ENCODE measurements at regions not wholly inside any gene's neighbourhood (a gene's known extent, or its start where the extent isn't known, plus 50 kb on each side); places are given as distances from the start of the nearest gene placed in this dataset.

GRCh38 chr1:185681034-185681633, 53.1 kb upstream of the HMCN1 start:
- no peak for DNase-seq (ENCODE audit: low read depth, low spot score)
- TF ChIP-seq FOXP2 (optimal IDR thresholded peaks at IDR 0.05; ENCODE audit: control extremely low read depth, extremely low read length, insufficient read depth) (no peak), EZH2 (IDR thresholded peaks at IDR 0.05) (no peak), POLR2AphosphoS5 (IDR thresholded peaks at IDR 0.05; ENCODE audit: borderline replicate concordance, low read depth, low read length) (no peak)

GRCh38 chr1:185680453-185680852, 53.7 kb upstream of the HMCN1 start:
- H3K36me3 ChIP-seq (ENCODE audit: insufficient read depth, low read length), result no peaks in the 10 kb centered on the region
- H3K9me3 ChIP-seq (ENCODE audit: low read depth, low read length), result no peaks in the 10 kb centered on the region
- DNase-seq (ENCODE audit: low read depth, low spot score), result no peak
- TF ChIP-seq POLR2AphosphoS5 (IDR thresholded peaks at IDR 0.05; ENCODE audit: borderline replicate concordance, low read depth, low read length) (no peak), FOXP2 (optimal IDR thresholded peaks at IDR 0.05; ENCODE audit: control extremely low read depth, extremely low read length, insufficient read depth) (no peak), EZH2 (IDR thresholded peaks at IDR 0.05) (no peak)
- peak overlapping the region; percentile 44; the same call in 1 of the 2 replicates for H3K27ac ChIP-seq
- H3K9ac ChIP-seq (ENCODE audit: insufficient read length), result no peak overlapping the region
- no peak overlapping the region for H3K4me3 ChIP-seq

More at GRCh38 chr1:185681034-185681633, 53.1 kb upstream of the HMCN1 start:
- Histone ChIP-seq H3K4me3 (no peak overlapping the region), H3K36me3 (ENCODE audit: insufficient read depth, low read length) (no peaks in the 10 kb centered on the region), H3K27ac (no peak overlapping the region), H3K9ac (ENCODE audit: insufficient read length) (no peak overlapping the region), H3K9me3 (ENCODE audit: low read depth, low read length) (no peaks in the 10 kb centered on the region)

- H3K9me3 ChIP-seq (ENCODE audit: low read depth, low read length), result no peaks in the 10 kb centered on the region
- H3K4me3 ChIP-seq, result no peak overlapping the region
- TF ChIP-seq EZH2 (IDR thresholded peaks at IDR 0.05) (no peak), POLR2AphosphoS5 (IDR thresholded peaks at IDR 0.05; ENCODE audit: borderline replicate concordance, low read depth, low read length) (no peak), FOXP2 (optimal IDR thresholded peaks at IDR 0.05; ENCODE audit: control extremely low read depth, extremely low read length, insufficient read depth) (no peak)
- no peak overlapping the region for H3K9ac ChIP-seq (ENCODE audit: insufficient read length)
- H3K36me3 ChIP-seq (ENCODE audit: insufficient read depth, low read length), result no peaks in the 10 kb centered on the region
- H3K27ac ChIP-seq, result 0 out of 2 replicates have a peak overlapping the region, but pooled peaks have one; percentile 4
- DNase-seq (ENCODE audit: low read depth, low spot score), result no peak
Measured at GRCh38 chr1:185679220-185679619, 55.0 kb upstream of the HMCN1 start.

GRCh38 chr1:185676969-185677368, 57.2 kb upstream of the HMCN1 start:
- no peaks in the 10 kb centered on the region for H3K36me3 ChIP-seq (ENCODE audit: insufficient read depth, low read length)
- TF ChIP-seq POLR2AphosphoS5 (IDR thresholded peaks at IDR 0.05; ENCODE audit: borderline replicate concordance, low read depth, low read length) (no peak), FOXP2 (optimal IDR thresholded peaks at IDR 0.05; ENCODE audit: control extremely low read depth, extremely low read length, insufficient read depth) (no peak), EZH2 (IDR thresholded peaks at IDR 0.05) (no peak)
- H3K4me3 ChIP-seq, result no peak overlapping the region
- DNase-seq (ENCODE audit: low read depth, low spot score), result no peak
- H3K9ac ChIP-seq (ENCODE audit: insufficient read length), result no peak overlapping the region
- H3K27ac ChIP-seq, result 0 out of 2 replicates have a peak overlapping the region, but pooled peaks have one; percentile 12
- no peaks in the 10 kb centered on the region for H3K9me3 ChIP-seq (ENCODE audit: low read depth, low read length)

- Histone ChIP-seq H3K4me3 (no peak overlapping the region), H3K36me3 (ENCODE audit: insufficient read depth, low read length) (no peaks in the 10 kb centered on the region), H3K9ac (ENCODE audit: insufficient read length) (peak overlapping the region; percentile 38), H3K27ac (peak overlapping the region; percentile 2; the same call in 1 of the 2 replicates), H3K9me3 (ENCODE audit: low read depth, low read length) (no peaks in the 10 kb centered on the region)
- DNase-seq (ENCODE audit: low read depth, low spot score), result no peak
- TF ChIP-seq EZH2 (IDR thresholded peaks at IDR 0.05), result no peak
- TF ChIP-seq POLR2AphosphoS5 (IDR thresholded peaks at IDR 0.05; ENCODE audit: borderline replicate concordance, low read depth, low read length), result no peak
- no peak for TF ChIP-seq FOXP2 (optimal IDR thresholded peaks at IDR 0.05; ENCODE audit: control extremely low read depth, extremely low read length, insufficient read depth)
Measured at GRCh38 chr1:185674201-185674600, 60.0 kb upstream of the HMCN1 start.

- Histone ChIP-seq H3K9me3 (ENCODE audit: low read depth, low read length) (no peaks in the 10 kb centered on the region), H3K9ac (ENCODE audit: insufficient read length) (no peak overlapping the region), H3K4me3 (no peak overlapping the region), H3K36me3 (ENCODE audit: insufficient read depth, low read length) (no peaks in the 10 kb centered on the region), H3K27ac (0 out of 2 replicates have a peak overlapping the region, but pooled peaks have one; percentile 17)
- DNase-seq (ENCODE audit: low read depth, low spot score), result no peak
- TF ChIP-seq POLR2AphosphoS5 (IDR thresholded peaks at IDR 0.05; ENCODE audit: borderline replicate concordance, low read depth, low read length), result no peak
- no peak for TF ChIP-seq EZH2 (IDR thresholded peaks at IDR 0.05)
- no peak for TF ChIP-seq FOXP2 (optimal IDR thresholded peaks at IDR 0.05; ENCODE audit: control extremely low read depth, extremely low read length, insufficient read depth)
Measured at GRCh38 chr1:185672719-185673360, 61.4 kb upstream of the HMCN1 start.

- Histone ChIP-seq H3K27ac (peak overlapping the region; percentile 63), H3K4me3 (peak overlapping the region; percentile 54), H3K36me3 (ENCODE audit: insufficient read depth, low read length) (no peaks in the 10 kb centered on the region), H3K9me3 (ENCODE audit: low read depth, low read length) (no peaks in the 10 kb centered on the region), H3K9ac (ENCODE audit: insufficient read length) (peak overlapping the region; percentile 44)
- no peak for TF ChIP-seq FOXP2 (optimal IDR thresholded peaks at IDR 0.05; ENCODE audit: control extremely low read depth, extremely low read length, insufficient read depth)
- no peak for TF ChIP-seq POLR2AphosphoS5 (IDR thresholded peaks at IDR 0.05; ENCODE audit: borderline replicate concordance, low read depth, low read length)
- TF ChIP-seq EZH2 (IDR thresholded peaks at IDR 0.05), result no peak
- DNase-seq (ENCODE audit: low read depth, low spot score), result no peak
Measured at GRCh38 chr1:185670187-185670627, 64.0 kb upstream of the HMCN1 start.

- Histone ChIP-seq H3K36me3 (ENCODE audit: insufficient read depth, low read length) (no peaks in the 10 kb centered on the region), H3K4me3 (no peak overlapping the region), H3K9ac (ENCODE audit: insufficient read length) (no peak overlapping the region), H3K9me3 (ENCODE audit: low read depth, low read length) (no peaks in the 10 kb centered on the region), H3K27ac (peak overlapping the region; percentile 42; the same call in 1 of the 2 replicates)
- TF ChIP-seq POLR2AphosphoS5 (IDR thresholded peaks at IDR 0.05; ENCODE audit: borderline replicate concordance, low read depth, low read length) (no peak), EZH2 (IDR thresholded peaks at IDR 0.05) (no peak), FOXP2 (optimal IDR thresholded peaks at IDR 0.05; ENCODE audit: control extremely low read depth, extremely low read length, insufficient read depth) (no peak)
- no peak for DNase-seq (ENCODE audit: low read depth, low spot score)
Measured at GRCh38 chr1:185668013-185668412, 66.2 kb upstream of the HMCN1 start.

All from SK-N-MC (cell line).